H9 (cell line): ENCODE measurements at regions not wholly inside any gene's neighbourhood (a gene's known extent, or its start where the extent isn't known, plus 50 kb on each side); places are given as distances from the start of the nearest gene placed in this dataset.

Source experiments
- DNase-seq: peaks from one replicate; pipeline ENCODE4 v3.0.0-alpha.2; 2017
- H2AFZ ChIP-seq: one replicate; pipeline ENCODE4 v1.6.1; 2013; ENCODE audit warnings: mild to moderate bottlenecking, low read length, control low read depth, moderate library complexity
- H2AK5ac ChIP-seq: 2 replicates; pipeline ENCODE4 v1.6.1; 2013; ENCODE audit warnings: low read length, control low read depth, mixed read lengths; ENCODE audit not compliant: insufficient read length
- H2BK120ac ChIP-seq: one replicate; pipeline ENCODE4 v1.6.1; 2013; ENCODE audit warnings: low read depth, mild to moderate bottlenecking, low read length, control low read depth, inconsistent platforms; ENCODE audit not compliant: poor library complexity, severe bottlenecking
- H2BK12ac ChIP-seq: 2 replicates; pipeline ENCODE4 v1.6.1; 2013; ENCODE audit warnings: low read length, control low read depth, mixed read lengths, low read depth; ENCODE audit not compliant: insufficient read length
- H2BK15ac ChIP-seq: 2 replicates; pipeline ENCODE4 v1.6.1; 2013; ENCODE audit warnings: low read depth, low read length, control low read depth
- H2BK20ac ChIP-seq: one replicate; pipeline ENCODE4 v1.6.1; 2013; ENCODE audit warnings: low read depth, mild to moderate bottlenecking, low read length, control low read depth, inconsistent platforms; ENCODE audit not compliant: poor library complexity, severe bottlenecking
- H2BK5ac ChIP-seq: 2 replicates; pipeline ENCODE4 v1.6.1; 2013; ENCODE audit warnings: low read length, control low read depth, mixed read lengths; ENCODE audit not compliant: insufficient read length
- H3K14ac ChIP-seq: 2 replicates; pipeline ENCODE4 v1.6.1; 2013; ENCODE audit warnings: low read length, control low read depth; ENCODE audit not compliant: insufficient read depth
- H3K18ac ChIP-seq: 2 replicates; pipeline ENCODE4 v1.6.1; 2013; ENCODE audit warnings: low read depth, mild to moderate bottlenecking, mixed read lengths, low read length, control low read depth; ENCODE audit not compliant: insufficient read length
- H3K23ac ChIP-seq: 2 replicates; pipeline ENCODE4 v1.6.1; 2013; ENCODE audit warnings: low read length, control low read depth, mixed read lengths, low read depth; ENCODE audit not compliant: insufficient read length
- H3K23me2 ChIP-seq: 2 replicates; pipeline ENCODE4 v1.6.1; 2013; ENCODE audit warnings: low read depth, mild to moderate bottlenecking, mixed read lengths, low read length, control low read depth; ENCODE audit not compliant: insufficient read length, poor library complexity, severe bottlenecking
- H3K27ac ChIP-seq: 2 replicates; pipeline ENCODE4 v1.5.1; 2013; ENCODE audit warnings: low read length, control low read depth, mixed read lengths, low read depth; ENCODE audit not compliant: insufficient read length
- H3K27me3 ChIP-seq: 2 replicates; pipeline ENCODE4 v1.6.1; 2013; ENCODE audit warnings: low read length, control low read depth, inconsistent platforms; ENCODE audit not compliant: insufficient read depth
- H3K4ac ChIP-seq: 2 replicates; pipeline ENCODE4 v1.6.1; 2013; ENCODE audit warnings: low read depth, mild to moderate bottlenecking, control low read depth, inconsistent platforms, low read length, moderate library complexity
- H3K4me1 ChIP-seq: 2 replicates; pipeline ENCODE4 v1.6.1; 2013; ENCODE audit warnings: low read length, control low read depth, inconsistent platforms; ENCODE audit not compliant: insufficient read depth
- H3K4me2 ChIP-seq: 2 replicates; pipeline ENCODE4 v1.6.1; 2013; ENCODE audit warnings: low read length, control low read depth, mixed read lengths; ENCODE audit not compliant: insufficient read length, insufficient read depth
- H3K56ac ChIP-seq: 2 replicates; pipeline ENCODE4 v1.6.1; 2013; ENCODE audit warnings: low read depth, mild to moderate bottlenecking, mixed read lengths, low read length, control low read depth; ENCODE audit not compliant: insufficient read length
- H3K79me1 ChIP-seq: 2 replicates; pipeline ENCODE4 v1.6.1; 2013; ENCODE audit warnings: low read depth, mild to moderate bottlenecking, moderate library complexity, low read length, control low read depth, inconsistent platforms; ENCODE audit not compliant: insufficient read depth, poor library complexity, severe bottlenecking
- H3K79me2 ChIP-seq: 2 replicates; pipeline ENCODE4 v1.6.1; 2013; ENCODE audit warnings: low read length, control low read depth, inconsistent platforms; ENCODE audit not compliant: insufficient read depth
- H3K9ac ChIP-seq: 2 replicates; pipeline ENCODE4 v1.6.1; 2013; ENCODE audit warnings: low read length, control low read depth, mixed read lengths; ENCODE audit not compliant: insufficient read length; ENCODE audit errors: extremely low read depth
- H3K9me3 ChIP-seq: one replicate; pipeline ENCODE4 v1.6.1; 2013; ENCODE audit warnings: low read depth, low read length, inconsistent platforms; ENCODE audit not compliant: control insufficient read depth
- H3T11ph ChIP-seq: one replicate; pipeline ENCODE4 v1.6.1; 2013; ENCODE audit warnings: mild to moderate bottlenecking, low read length, control low read depth, inconsistent platforms
- H4K20me1 ChIP-seq: one replicate; pipeline ENCODE4 v1.6.1; 2013; ENCODE audit not compliant: control insufficient read depth, insufficient read length, insufficient read depth
- H4K5ac ChIP-seq: 2 replicates; pipeline ENCODE4 v1.6.1; 2013; ENCODE audit warnings: low read depth, mild to moderate bottlenecking, mixed read lengths, low read length, control low read depth; ENCODE audit not compliant: insufficient read length
- H4K8ac ChIP-seq: replicated peaks from 2 replicates; pipeline ENCODE4 v1.6.1; 2013; ENCODE audit warnings: low read length, control low read depth, mixed read lengths, low read depth; ENCODE audit not compliant: insufficient read length
- H4K91ac ChIP-seq: 2 replicates; pipeline ENCODE4 v1.6.1; 2013; ENCODE audit warnings: low read depth, mild to moderate bottlenecking, moderate library complexity, mixed read lengths, low read length, control low read depth; ENCODE audit not compliant: insufficient read length
- H3K27ac Mint-ChIP-seq, 3 experiments: 2 replicates in 2 of 3; 3 replicates in 1 of 3; pipeline ENCODE4 v1.8.0; 2020 to 2021; ENCODE audit warnings: mixed read lengths in 3 of 3, mild to moderate bottlenecking in 1 of 3, moderate library complexity in 1 of 3
- H3K27me3 Mint-ChIP-seq: 2 replicates; pipeline ENCODE4 v1.8.0; 2021; ENCODE audit warnings: low read depth, mild to moderate bottlenecking, moderate library complexity, mixed read lengths
- H3K36me3 Mint-ChIP-seq, 3 experiments: 2 replicates in 2 of 3; 3 replicates in 1 of 3; pipeline ENCODE4 v1.8.0; 2020 to 2021; ENCODE audit warnings: low read depth in 3 of 3, mixed read lengths in 3 of 3; ENCODE audit not compliant: insufficient read depth in 1 of 3
- H3K4me1 Mint-ChIP-seq, 2 experiments: 2 replicates each; pipeline ENCODE4 v1.8.0; 2020; ENCODE audit warnings: mixed read lengths in 2 of 2
- H3K4me3 Mint-ChIP-seq, 2 experiments: 2 replicates in 1 of 2; 3 replicates in 1 of 2; pipeline ENCODE4 v1.8.0; 2020 to 2021; ENCODE audit warnings: mild to moderate bottlenecking in 2 of 2, mixed read lengths in 2 of 2, moderate library complexity in 1 of 2
- H3K9me3 Mint-ChIP-seq, 2 experiments: 2 replicates in 1 of 2; 3 replicates in 1 of 2; pipeline ENCODE4 v1.8.0; 2020; ENCODE audit warnings: mild to moderate bottlenecking in 2 of 2, mixed read lengths in 2 of 2, moderate library complexity in 1 of 2
- CTCF ChIP-seq: fragments of 200-600 bp; sonication (generic); conservative IDR thresholded peaks from 3 replicates; pipeline ENCODE4 v1.8.0; 2021; ENCODE audit warnings: antibody characterized with exemption, mild to moderate bottlenecking
- WGBS: extraction: QIAGEN DNeasy Blood & Tissue Kit; methylation state at CpG from one replicate; pipeline ENCODE4 v1.1.7; 2013; ENCODE audit warnings: missing lambda C conversion rate, low lambda C conversion rate, mixed read lengths; ENCODE audit not compliant: insufficient read length; ENCODE audit errors: extremely low coverage; 5-methylcytosine and 5-hydroxymethylcytosine counted together

GRCh38 chr1:14462851-14463250 is 135.6 kb upstream of the KAZN start:
- Mint-ChIP-seq H3K36me3 (no peaks in the 10 kb centered on the region), H3K27me3 (peaks cover 2% of the 10 kb centered on the region; the same call in 1 of the 2 replicates), H3K9me3 (no peaks in the 10 kb centered on the region)

More at GRCh38 chr1:14462851-14463250, 135.6 kb upstream of the KAZN start:
- Histone ChIP-seq H3K79me1 (no peaks in the 10 kb centered on the region), H3K9me3 (no peaks in the 10 kb centered on the region), H3K27ac (no peak overlapping the region), H2AK5ac (no peak overlapping the region), H3K18ac (no peak overlapping the region), H4K8ac (no peak overlapping the region), H3K27me3 (no peaks in the 10 kb centered on the region), H4K5ac (no peak overlapping the region), H3K9ac (no peak overlapping the region), H3T11ph (no peak overlapping the region), H2BK120ac (no peak overlapping the region), H3K23me2 (no peaks in the 10 kb centered on the region), H2BK5ac (no peak overlapping the region), H2BK15ac (no peak overlapping the region), H3K4ac (no peak overlapping the region), H2BK20ac (no peak overlapping the region), H3K4me1 (no peaks in the 10 kb centered on the region), H4K20me1 (no peaks in the 10 kb centered on the region), H3K23ac (no peak overlapping the region), H3K4me2 (no peak overlapping the region), H3K56ac (no peak overlapping the region), H3K14ac (no peak overlapping the region), H2AFZ (no peak overlapping the region), H3K79me2 (no peaks in the 10 kb centered on the region), H4K91ac (no peak overlapping the region), H2BK12ac (no peak overlapping the region)
- H3K4me1 Mint-ChIP-seq, result peaks cover 2% of the 10 kb centered on the region in 2 experiments; a peak in 2 of 4 replicates
- H3K27ac Mint-ChIP-seq, result no peak overlapping the region
- no peak overlapping the region for H3K4me3 Mint-ChIP-seq
- WGBS, result no CpG with 5 or more reads among the region's 4 CpGs
- no peak for DNase-seq
- no peak for TF ChIP-seq CTCF
